ENCODE measurements at regions not wholly inside any gene's neighbourhood (a gene's known extent, or its start where the extent isn't known, plus 50 kb on each side); places are given as distances from the start of the nearest gene placed in this dataset.

GRCh38 chr1:50271968-50272578 is 151.2 kb downstream of the DMRTA2 start:
- H2AFZ ChIP-seq, result no peak overlapping the region
- H3K4me1 ChIP-seq (ENCODE audit: insufficient read depth), result no peaks in the 10 kb centered on the region
- H3K79me2 ChIP-seq (ENCODE audit: insufficient read depth), result no peaks in the 10 kb centered on the region
- H3K27ac ChIP-seq, result no peak overlapping the region
- H3K9ac ChIP-seq, result no peak overlapping the region
- peak; percentile 60 for DNase-seq
- H3K4me2 ChIP-seq (ENCODE audit: unreplicated experiment), result no peak overlapping the region
- H3K9me3 ChIP-seq (ENCODE audit: low read depth), result no peaks in the 10 kb centered on the region
- WGBS, 2 experiments (ENCODE audit: low coverage in 1 of 2, low lambda C conversion rate in 2 of 2, missing lambda C conversion rate in 2 of 2), result 38 to 45% methylated on average over 2 of the region's 2 CpGs
- H3K9me2 ChIP-seq (ENCODE audit: insufficient read depth), result no peaks in the 10 kb centered on the region
- in situ Hi-C loops (cut with MboI), result no loop called here
- H3K4me3 ChIP-seq, result no peak overlapping the region
- no peaks in the 10 kb centered on the region for H3K36me3 ChIP-seq (ENCODE audit: low read depth)
- H3K27me3 ChIP-seq (replicated peaks; ENCODE audit: insufficient read depth), result peaks cover 10% of the 10 kb centered on the region; the same call in 1 of the 2 replicates
- TF ChIP-seq EZH2phosphoT487 (IDR thresholded peaks at IDR 0.05; ENCODE audit: insufficient read depth, low read depth), result no peak
- no peak for TF ChIP-seq EZH2 (IDR thresholded peaks at IDR 0.05; ENCODE audit: insufficient read depth, poor library complexity, severe bottlenecking)
- no peaks in the 10 kb centered on the region for H4K20me1 ChIP-seq (ENCODE audit: insufficient read depth)
- H3F3A ChIP-seq (ENCODE audit: insufficient read depth), result 0 out of 2 replicates have a peak, but pooled peaks cover under 1% of the 10 kb centered on the region

GRCh38 chr1:50271337-50271736 is 151.9 kb downstream of the DMRTA2 start:
- H3K27ac ChIP-seq, result no peak overlapping the region
- H3K4me2 ChIP-seq (ENCODE audit: unreplicated experiment), result no peak overlapping the region
- no peak overlapping the region for H3K9ac ChIP-seq
- no peaks in the 10 kb centered on the region for H3K9me3 ChIP-seq (ENCODE audit: low read depth)
- no peaks in the 10 kb centered on the region for H4K20me1 ChIP-seq (ENCODE audit: insufficient read depth)
- no peaks in the 10 kb centered on the region for H3K36me3 ChIP-seq (ENCODE audit: low read depth)
- DNase-seq, result no peak
- H3K9me2 ChIP-seq (ENCODE audit: insufficient read depth), result no peaks in the 10 kb centered on the region
- no peak for TF ChIP-seq EZH2 (IDR thresholded peaks at IDR 0.05; ENCODE audit: insufficient read depth, poor library complexity, severe bottlenecking)
- TF ChIP-seq EZH2phosphoT487 (IDR thresholded peaks at IDR 0.05; ENCODE audit: insufficient read depth, low read depth), result no peak
- H3K4me3 ChIP-seq, result no peak overlapping the region
- H3K4me1 ChIP-seq (ENCODE audit: insufficient read depth), result peaks cover 3% of the 10 kb centered on the region
- in situ Hi-C loops (cut with MboI), result no loop called here
- peaks cover 4% of the 10 kb centered on the region; the same call in 1 of the 2 replicates for H3F3A ChIP-seq (ENCODE audit: insufficient read depth)
- no peaks in the 10 kb centered on the region for H3K79me2 ChIP-seq (ENCODE audit: insufficient read depth)
- H3K27me3 ChIP-seq (replicated peaks; ENCODE audit: insufficient read depth), result peaks cover 10% of the 10 kb centered on the region; the same call in 1 of the 2 replicates
- 3 to 7% methylated on average over 2 of the region's 2 CpGs for WGBS, 2 experiments (ENCODE audit: low coverage in 1 of 2, low lambda C conversion rate in 2 of 2, missing lambda C conversion rate in 2 of 2)
- H2AFZ ChIP-seq, result no peak overlapping the region

GRCh38 chr1:50270926-50271325 is 152.3 kb downstream of the DMRTA2 start:
- no peak overlapping the region for H3K9ac ChIP-seq
- in situ Hi-C loops (cut with MboI), result no loop called here
- peaks cover 10% of the 10 kb centered on the region; the same call in 1 of the 2 replicates for H3K27me3 ChIP-seq (replicated peaks; ENCODE audit: insufficient read depth)
- DNase-seq, result no peak
- TF ChIP-seq EZH2 (IDR thresholded peaks at IDR 0.05; ENCODE audit: insufficient read depth, poor library complexity, severe bottlenecking) (no peak), EZH2phosphoT487 (IDR thresholded peaks at IDR 0.05; ENCODE audit: insufficient read depth, low read depth) (no peak)
- H3K4me1 ChIP-seq (ENCODE audit: insufficient read depth), result peaks cover 7% of the 10 kb centered on the region
- no peaks in the 10 kb centered on the region for H3K9me3 ChIP-seq (ENCODE audit: low read depth)
- no peak overlapping the region for H3K4me2 ChIP-seq (ENCODE audit: unreplicated experiment)
- H3K9me2 ChIP-seq (ENCODE audit: insufficient read depth), result no peaks in the 10 kb centered on the region
- peaks cover 8% of the 10 kb centered on the region; the same call in 1 of the 2 replicates for H3F3A ChIP-seq (ENCODE audit: insufficient read depth)
- WGBS, 2 experiments (ENCODE audit: low coverage in 1 of 2, low lambda C conversion rate in 2 of 2, missing lambda C conversion rate in 2 of 2), result 22 to 27% methylated on average over 3 of the region's 3 CpGs
- H4K20me1 ChIP-seq (ENCODE audit: insufficient read depth), result no peaks in the 10 kb centered on the region
- H2AFZ ChIP-seq, result no peak overlapping the region
- no peak overlapping the region for H3K4me3 ChIP-seq
- no peaks in the 10 kb centered on the region for H3K79me2 ChIP-seq (ENCODE audit: insufficient read depth)
- H3K27ac ChIP-seq, result no peak overlapping the region
- no peaks in the 10 kb centered on the region for H3K36me3 ChIP-seq (ENCODE audit: low read depth)

GRCh38 chr1:50268049-50268448 is 155.2 kb downstream of the DMRTA2 start:
- Histone ChIP-seq H3K9ac (no peak overlapping the region), H3K27me3 (replicated peaks; ENCODE audit: insufficient read depth) (peaks cover 10% of the 10 kb centered on the region; the same call in 1 of the 2 replicates), H3F3A (ENCODE audit: insufficient read depth) (peaks cover 16% of the 10 kb centered on the region; the same call in 1 of the 2 replicates), H3K4me3 (no peak overlapping the region), H3K9me2 (ENCODE audit: insufficient read depth) (no peaks in the 10 kb centered on the region), H3K36me3 (ENCODE audit: low read depth) (no peaks in the 10 kb centered on the region), H3K79me2 (ENCODE audit: insufficient read depth) (no peaks in the 10 kb centered on the region), H4K20me1 (ENCODE audit: insufficient read depth) (no peaks in the 10 kb centered on the region), H3K4me2 (ENCODE audit: unreplicated experiment) (no peak overlapping the region), H3K9me3 (ENCODE audit: low read depth) (no peaks in the 10 kb centered on the region), H2AFZ (no peak overlapping the region), H3K27ac (no peak overlapping the region), H3K4me1 (ENCODE audit: insufficient read depth) (peaks cover 15% of the 10 kb centered on the region)
- TF ChIP-seq EZH2phosphoT487 (IDR thresholded peaks at IDR 0.05; ENCODE audit: insufficient read depth, low read depth), result no peak
- TF ChIP-seq EZH2 (IDR thresholded peaks at IDR 0.05; ENCODE audit: insufficient read depth, poor library complexity, severe bottlenecking), result no peak
- peak; percentile 35 for DNase-seq
- WGBS, 2 experiments (ENCODE audit: low coverage in 1 of 2, low lambda C conversion rate in 2 of 2, missing lambda C conversion rate in 2 of 2), result 56 to 63% methylated on average over 7 of the region's 7 CpGs
- in situ Hi-C loops (cut with MboI), result no loop called here

Data from GM23248 (cell line).